Aorta (tissue), 5 donors: ENCODE measurements at regions not wholly inside any gene's neighbourhood (a gene's known extent, or its start where the extent isn't known, plus 50 kb on each side); places are given as distances from the start of the nearest gene placed in this dataset.

Source experiments
- ATAC-seq: fragments of 200-7000 bp; cut with Tn5 transposase; one replicate; pipeline ENCODE4 v1.9.1; 2022; ENCODE audit warnings: moderate library complexity; ENCODE audit not compliant: low FRiP score
- DNase-seq, 2 donors: peaks; one replicate each; pipeline ENCODE4 v3.0.0-alpha.2; 2020
- H3K27ac ChIP-seq, 2 donors: one replicate each; pipeline ENCODE4 v1.5.1; 2013; ENCODE audit warnings: low read length in 2 of 2, mild to moderate bottlenecking in 2 of 2, moderate library complexity in 2 of 2, control low read depth in 1 of 2, inconsistent platforms in 1 of 2, low read depth in 1 of 2
- H3K27me3 ChIP-seq, 2 donors: one replicate each; pipeline ENCODE4 v1.6.1; 2013; ENCODE audit warnings: control low read depth in 1 of 2, low read length in 1 of 2, mild to moderate bottlenecking in 1 of 2, moderate library complexity in 1 of 2; ENCODE audit not compliant: insufficient read depth in 2 of 2, control insufficient read depth in 1 of 2
- H3K36me3 ChIP-seq, 2 donors: one replicate each; pipeline ENCODE4 v1.6.1; 2013; ENCODE audit warnings: control low read depth in 1 of 2, low read length in 1 of 2, mild to moderate bottlenecking in 1 of 2; ENCODE audit not compliant: insufficient read depth in 2 of 2, control insufficient read depth in 1 of 2
- H3K4me1 ChIP-seq, 2 donors: one replicate each; pipeline ENCODE4 v1.6.1; 2013; ENCODE audit warnings: low read length in 2 of 2, control low read depth in 1 of 2, mild to moderate bottlenecking in 1 of 2, moderate library complexity in 1 of 2; ENCODE audit not compliant: insufficient read depth in 2 of 2, control insufficient read depth in 1 of 2
- H3K4me3 ChIP-seq, 2 donors: one replicate each; pipeline ENCODE4 v1.5.1; 2013; ENCODE audit warnings: low read length in 2 of 2, control low read depth in 1 of 2, mild to moderate bottlenecking in 1 of 2
- H3K9me3 ChIP-seq: one replicate; pipeline ENCODE4 v1.6.1; 2013; ENCODE audit warnings: mild to moderate bottlenecking, low read length; ENCODE audit not compliant: control insufficient read depth
- WGBS, 2 donors: extraction: QIAGEN DNeasy Blood & Tissue Kit; methylation state at CpG; one replicate each; pipeline ENCODE4 v1.1.7; 2013; 5-methylcytosine and 5-hydroxymethylcytosine counted together
- intact Hi-C, 2 donors: fragments of 100-400 bp; cut with DNase I; formaldehyde crosslinking; loops; one replicate each; pipeline versions ENCODE4 v1.14.2 to v1.15.0; 2022
- donor health status: healthy with polysubstance abuse.
- donor health status: Bipolar disorder and iron deficiency.
- donor health status: DM: no; HTN: no; CAD: no.
- donor health status: DM: no; HTN: no; CAD: no.
- donor health status: DM: yes; HTN: yes; CAD: no.

- H3K27me3 ChIP-seq, result no peaks in the 10 kb centered on the region
- intact Hi-C loops, result no loop called here
- ATAC-seq, result no peak
- no peaks in the 10 kb centered on the region for H3K9me3 ChIP-seq
- no peaks in the 10 kb centered on the region for H3K4me1 ChIP-seq
- H3K36me3 ChIP-seq, result no peaks in the 10 kb centered on the region
- no peak overlapping the region for H3K4me3 ChIP-seq
- DNase-seq, result no peak
- H3K27ac ChIP-seq, result no peak overlapping the region
- 50 to 62% methylated on average over 1 of the region's 1 CpG for WGBS, 2 donors
Observed at GRCh38 chr18:40420675-40421074, 1534.4 kb upstream of the PIK3C3 start.

- DNase-seq (no peak), ATAC-seq (no peak)
- H3K27me3 ChIP-seq, result no peaks in the 10 kb centered on the region
- no peak overlapping the region for H3K27ac ChIP-seq
- no peaks in the 10 kb centered on the region for H3K9me3 ChIP-seq
- intact Hi-C loops, result no loop called here
- no peak overlapping the region for H3K4me3 ChIP-seq
- H3K36me3 ChIP-seq, result no peaks in the 10 kb centered on the region
- H3K4me1 ChIP-seq, result no peaks in the 10 kb centered on the region
- whole genome bisulfite sequencing, 2 donors, result 67 to 76% methylated on average over 1 of the region's 1 CpG
Observed at GRCh38 chr18:40417501-40417900, 1537.5 kb upstream of the PIK3C3 start.

GRCh38 chr18:40415821-40416220 lies 1539.2 kb upstream of the PIK3C3 start:
- Histone ChIP-seq H3K4me1 (no peaks in the 10 kb centered on the region), H3K9me3 (no peaks in the 10 kb centered on the region), H3K36me3 (no peaks in the 10 kb centered on the region), H3K4me3 (no peak overlapping the region), H3K27me3 (peaks cover 0 to 3% of the 10 kb centered on the region in 2 donors), H3K27ac (no peak overlapping the region)
- ATAC-seq, result no peak
- no peak for DNase-seq
- intact Hi-C loops, result no loop called here
- WGBS, 2 donors, result 54 to 56% methylated on average over 3 of the region's 3 CpGs

GRCh38 chr18:40415176-40415791 lies 1539.8 kb upstream of the PIK3C3 start:
- no peak for DNase-seq
- Histone ChIP-seq H3K4me3 (no peak overlapping the region), H3K9me3 (no peaks in the 10 kb centered on the region), H3K36me3 (no peaks in the 10 kb centered on the region), H3K27ac (no peak overlapping the region), H3K4me1 (no peaks in the 10 kb centered on the region), H3K27me3 (peaks cover 0 to 3% of the 10 kb centered on the region in 2 donors)
- ATAC-seq, result no peak
- intact Hi-C loops, result no loop called here
- 52 to 59% methylated on average over 3 of the region's 3 CpGs for WGBS, 2 donors

GRCh38 chr18:40414155-40414754 lies 1540.8 kb upstream of the PIK3C3 start:
- 36 to 40% methylated on average over 5 of the region's 5 CpGs for WGBS, 2 donors
- peaks cover 0 to 3% of the 10 kb centered on the region in 2 donors for H3K27me3 ChIP-seq
- no peak overlapping the region for H3K27ac ChIP-seq
- intact Hi-C loops, result no loop called here
- H3K4me3 ChIP-seq, result no peak overlapping the region
- H3K9me3 ChIP-seq, result no peaks in the 10 kb centered on the region
- H3K36me3 ChIP-seq, result no peaks in the 10 kb centered on the region
- no peaks in the 10 kb centered on the region for H3K4me1 ChIP-seq
- DNase-seq (no peak), ATAC-seq (no peak)

DNA sequence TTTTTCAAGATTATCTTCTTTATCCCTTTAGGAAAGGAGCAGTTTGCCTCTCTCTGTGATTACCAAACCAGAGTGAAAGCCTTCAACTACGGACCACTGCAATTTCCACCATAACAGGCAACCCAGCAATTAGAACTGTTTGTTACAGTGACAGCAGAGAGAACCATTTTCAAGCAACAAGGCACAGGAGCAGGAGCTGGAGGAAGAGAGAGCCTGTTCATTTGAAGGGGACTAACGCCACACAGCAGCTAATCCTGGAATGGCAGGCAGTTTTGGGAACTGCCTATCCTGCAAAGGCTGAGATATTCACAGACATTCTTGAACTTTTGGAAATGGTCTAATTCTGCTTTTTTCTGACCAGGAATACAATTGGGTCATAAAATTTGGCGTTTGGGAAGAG lies 1541.9 kb upstream of the PIK3C3 start:
- intact Hi-C loops, result no loop called here
- Histone ChIP-seq H3K4me3 (no peak overlapping the region), H3K36me3 (no peaks in the 10 kb centered on the region), H3K4me1 (no peaks in the 10 kb centered on the region), H3K27me3 (peaks cover 0 to 3% of the 10 kb centered on the region in 2 donors), H3K9me3 (no peaks in the 10 kb centered on the region), H3K27ac (no peak overlapping the region)
- DNase-seq (no peak), ATAC-seq (no peak)
- 17 to 22% methylated on average over 3 of the region's 3 CpGs for WGBS, 2 donors

DNA sequence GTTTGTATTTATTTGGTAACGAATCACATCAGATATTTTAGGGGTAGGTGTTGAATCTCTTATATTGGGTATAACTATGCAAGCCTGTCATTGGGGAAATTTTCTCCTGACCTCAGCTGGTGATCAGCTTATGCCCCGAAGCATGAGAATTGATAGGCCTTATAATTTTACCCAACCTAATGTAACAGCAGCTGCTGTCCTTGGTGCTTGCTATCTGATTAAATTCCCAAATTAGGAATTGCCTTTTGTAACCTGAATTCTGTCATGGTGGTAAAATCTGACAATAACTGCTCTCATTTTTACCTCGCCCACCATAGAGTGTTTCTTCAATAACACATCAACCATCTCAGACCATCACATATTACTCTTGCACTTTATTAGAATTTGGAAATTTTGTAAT lies 1542.6 kb upstream of the PIK3C3 start:
- Histone ChIP-seq H3K9me3 (no peaks in the 10 kb centered on the region), H3K27ac (no peak overlapping the region), H3K4me3 (no peak overlapping the region), H3K4me1 (no peaks in the 10 kb centered on the region), H3K27me3 (peaks cover 0 to 3% of the 10 kb centered on the region in 2 donors), H3K36me3 (no peaks in the 10 kb centered on the region)
- ATAC-seq (no peak), DNase-seq (no peak)
- 54 to 72% methylated on average over 3 of the region's 3 CpGs for WGBS, 2 donors
- intact Hi-C loops, result no loop called here

GRCh38 chr18:40407909-40408308 lies 1547.1 kb upstream of the PIK3C3 start:
- Histone ChIP-seq H3K4me1 (no peaks in the 10 kb centered on the region), H3K27ac (no peak overlapping the region), H3K36me3 (no peaks in the 10 kb centered on the region), H3K4me3 (no peak overlapping the region), H3K9me3 (no peaks in the 10 kb centered on the region), H3K27me3 (peaks cover 0 to 3% of the 10 kb centered on the region in 2 donors)
- 11 to 14% methylated on average over 3 of the region's 3 CpGs for WGBS, 2 donors
- ATAC-seq (no peak), DNase-seq (no peak)
- intact Hi-C loops, result no loop called here

GRCh38 chr18:40404284-40404683 lies 1550.8 kb upstream of the PIK3C3 start:
- 87 to 90% methylated on average over 1 of the region's 1 CpG for WGBS, 2 donors
- no peak for DNase-seq
- ATAC-seq, result no peak
- no peaks in the 10 kb centered on the region for H3K36me3 ChIP-seq
- no peaks in the 10 kb centered on the region for H3K9me3 ChIP-seq
- no peaks in the 10 kb centered on the region for H3K4me1 ChIP-seq
- no peak overlapping the region for H3K27ac ChIP-seq
- no peak overlapping the region for H3K4me3 ChIP-seq
- no peaks in the 10 kb centered on the region for H3K27me3 ChIP-seq
- intact Hi-C loops, result no loop called here
